Cardiac muscle cell (in vitro differentiated cells and primary cell): ENCODE measurements at regions not wholly inside any gene's neighbourhood (a gene's known extent, or its start where the extent isn't known, plus 50 kb on each side); places are given as distances from the start of the nearest gene placed in this dataset.
A peak's percentile ranks its signal among the peaks of the same experiment; 100 is the strongest.

Experiments used
- DNase-seq, 2 donors: peaks; one replicate each; pipeline versions ENCODE4 v3.0.0 to v3.0.0-alpha.2; 2010 to 2017; ENCODE audit warnings: low read depth in 1 of 2, low spot score in 1 of 2
- H3K27ac ChIP-seq: fragments of 200-600 bp; sonication (generic); 2 replicates; pipeline ENCODE4 v1.5.1; 2016
- H3K27me3 ChIP-seq: fragments of 200-600 bp; sonication (generic); 2 replicates; pipeline ENCODE4 v1.6.0; 2016; ENCODE audit warnings: control low read depth
- H3K36me3 ChIP-seq: fragments of 200-600 bp; sonication (generic); 2 replicates; pipeline ENCODE4 v1.5.1; 2016; ENCODE audit warnings: control low read depth
- H3K4me1 ChIP-seq: fragments of 200-600 bp; sonication (generic); 2 replicates; pipeline ENCODE4 v1.8.1; 2017; ENCODE audit warnings: low read depth, mild to moderate bottlenecking, mixed run types
- H3K4me3 ChIP-seq: fragments of 200-600 bp; sonication (generic); 2 replicates; pipeline ENCODE4 v1.5.1; 2016; ENCODE audit warnings: mild to moderate bottlenecking
- H3K9me3 ChIP-seq: fragments of 200-600 bp; sonication (generic); 2 replicates; pipeline ENCODE4 v1.5.1; 2017; ENCODE audit warnings: low read depth, mild to moderate bottlenecking, control low read depth
- CTCF ChIP-seq: IDR thresholded peaks from 2 replicates; pipeline ENCODE4 v1.5.1; 2012; ENCODE audit warnings: low read depth, mild to moderate bottlenecking, low read length

GRCh38 chr13:34437873-34438272, 504.2 kb upstream of the NBEA start:
- H3K4me3 ChIP-seq: no peak overlapping the region
- H3K9me3 ChIP-seq: no peaks in the 10 kb centered on the region
- H3K4me1 ChIP-seq: no peaks in the 10 kb centered on the region
- no peak for TF ChIP-seq CTCF
- no peak for DNase-seq
- no peaks in the 10 kb centered on the region for H3K27me3 ChIP-seq
- no peaks in the 10 kb centered on the region for H3K36me3 ChIP-seq
- H3K27ac ChIP-seq: no peak overlapping the region

- H3K36me3 ChIP-seq: no peaks in the 10 kb centered on the region
- H3K27me3 ChIP-seq: no peaks in the 10 kb centered on the region
- no peak overlapping the region for H3K27ac ChIP-seq
- H3K4me3 ChIP-seq: no peak overlapping the region
- no peak for TF ChIP-seq CTCF
- no peak for DNase-seq
- H3K9me3 ChIP-seq: no peaks in the 10 kb centered on the region
- H3K4me1 ChIP-seq: no peaks in the 10 kb centered on the region
Observed at GRCh38 chr13:34452831-34453230, 489.2 kb upstream of the NBEA start.

- peak in 1 of 2 donors; percentile 6 for DNase-seq
- Histone ChIP-seq H3K4me3 (no peak overlapping the region), H3K27me3 (no peaks in the 10 kb centered on the region), H3K27ac (no peak overlapping the region), H3K9me3 (no peaks in the 10 kb centered on the region), H3K4me1 (no peaks in the 10 kb centered on the region), H3K36me3 (no peaks in the 10 kb centered on the region)
- no peak for TF ChIP-seq CTCF
Observed at GRCh38 chr13:34458756-34459715, 483.0 kb upstream of the NBEA start.

GRCh38 chr13:34459856-34460255, 482.2 kb upstream of the NBEA start:
- DNase-seq: peak in 1 of 2 donors; percentile 6
- H3K27ac ChIP-seq: no peak overlapping the region
- TF ChIP-seq CTCF: no peak

GRCh38 chr13:34462843-34463242, 479.2 kb upstream of the NBEA start:
- TF ChIP-seq CTCF: no peak
- Histone ChIP-seq H3K36me3 (no peaks in the 10 kb centered on the region), H3K27ac (no peak overlapping the region), H3K9me3 (no peaks in the 10 kb centered on the region), H3K4me3 (no peak overlapping the region), H3K4me1 (no peaks in the 10 kb centered on the region), H3K27me3 (no peaks in the 10 kb centered on the region)
- peak in 1 of 2 donors; percentile 38 for DNase-seq

More at GRCh38 chr13:34459856-34460255, 482.2 kb upstream of the NBEA start:
- Histone ChIP-seq H3K4me3 (no peak overlapping the region), H3K36me3 (no peaks in the 10 kb centered on the region), H3K27me3 (no peaks in the 10 kb centered on the region), H3K4me1 (no peaks in the 10 kb centered on the region), H3K9me3 (no peaks in the 10 kb centered on the region)
